GM23338 (cell line): ENCODE measurements at regions not wholly inside any gene's neighbourhood (a gene's known extent, or its start where the extent isn't known, plus 50 kb on each side); places are given as distances from the start of the nearest gene placed in this dataset.

Experiments used
- CREB1 ChIP-seq: fragments of 250-450 bp; sonication (Bioruptor Pico); IDR thresholded peaks from 2 replicates; pipeline ENCODE4 v1.5.0; 2020; ENCODE audit warnings: low read depth, mild to moderate bottlenecking, moderate library complexity
- CTCF ChIP-seq, 2 experiments: fragments of 200-600 bp in 1 of 2; sonication (generic) in 1 of 2; conservative IDR thresholded peaks; 2 replicates each; pipeline versions ENCODE4 v1.5.1 to v1.6.1; 2016 to 2017; ENCODE audit warnings: antibody characterized with exemption in 2 of 2, low read depth in 2 of 2, mild to moderate bottlenecking in 2 of 2, moderate library complexity in 1 of 2
- ETS1 ChIP-seq: IDR thresholded peaks from 2 replicates; pipeline ENCODE4 v1.6.1; 2016; ENCODE audit warnings: antibody characterized with exemption
- EZH2 ChIP-seq: fragments of 200-600 bp; sonication (generic); IDR thresholded peaks from one replicate; pipeline ENCODE4 v1.8.0; 2017; ENCODE audit warnings: antibody characterized with exemption, mild to moderate bottlenecking, low read depth; ENCODE audit not compliant: unreplicated experiment
- EZH2phosphoT487 ChIP-seq: fragments of 200-600 bp; sonication (generic); IDR thresholded peaks from one replicate; pipeline ENCODE4 v1.8.1; 2018; ENCODE audit warnings: antibody characterized with exemption; ENCODE audit not compliant: unreplicated experiment
- JUNB ChIP-seq: IDR thresholded peaks from one replicate; pipeline ENCODE4 v1.6.1; 2016; ENCODE audit warnings: antibody characterized with exemption; ENCODE audit not compliant: unreplicated experiment
- POLR2AphosphoS5 ChIP-seq: IDR thresholded peaks from 2 replicates; pipeline ENCODE4 v1.6.1; 2016; ENCODE audit warnings: antibody characterized with exemption, low read depth
- REST ChIP-seq: IDR thresholded peaks from one replicate; pipeline ENCODE4 v1.6.1; 2018; ENCODE audit warnings: antibody characterized with exemption; ENCODE audit not compliant: unreplicated experiment
- STAT1 ChIP-seq: IDR thresholded peaks from one replicate; pipeline ENCODE4 v1.6.1; 2016; ENCODE audit warnings: antibody characterized with exemption; ENCODE audit not compliant: unreplicated experiment
- ZNF114 ChIP-seq: fragments of 250-450 bp; sonication (Bioruptor Pico); IDR thresholded peaks from 2 replicates; pipeline ENCODE4 v1.5.0; 2020; ENCODE audit warnings: mild to moderate bottlenecking, moderate library complexity

GRCh38 chr4:65791111-65791811 lies 121.0 kb upstream of the EPHA5 start:
- TF ChIP-seq CTCF (conservative IDR thresholded peaks at IDR 0.05; ENCODE audit: low read depth in 2 of 2) (no peak), STAT1 (no peak), POLR2AphosphoS5 (no peak), REST (no peak), ZNF114 (no peak), EZH2phosphoT487 (no peak), EZH2 (no peak), CREB1 (no peak), ETS1 (no peak), JUNB (no peak)
